Naive thymus-derived CD4-positive, alpha-beta T cell (primary cell): ENCODE measurements at regions not wholly inside any gene's neighbourhood (a gene's known extent, or its start where the extent isn't known, plus 50 kb on each side); places are given as distances from the start of the nearest gene placed in this dataset.

ENCODE experiments used
- ATAC-seq: fragments of 150-1000 bp; cut with Tn5 transposase; 2 replicates; pipeline ENCODE4 v1.10.0; 2021; ENCODE audit warnings: mild to moderate bottlenecking, moderate library complexity
- CTCF ChIA-PET: fragments of 350-600 bp; sonication (Branson Sonifier 250); formaldehyde crosslinking; loops from one replicate; lab custom pipeline; 2021; ENCODE audit warnings: antibody characterized with exemption; lab: Charles Lee
- POLR2A ChIA-PET: fragments of 350-600 bp; sonication (Branson Sonifier 250); formaldehyde crosslinking; loops from one replicate; lab custom pipeline; 2021; ENCODE audit warnings: antibody characterized with exemption, inconsistent platforms; lab: Charles Lee
- DNase-seq, 9 donors: peaks; one replicate each; pipeline versions ENCODE4 v3.0.0 to v3.0.0-alpha.2; 2020 to 2022; ENCODE audit warnings: mixed read lengths in 1 of 9
- H3K27ac ChIP-seq: one replicate; pipeline ENCODE4 v1.7.0; 2013; ENCODE audit warnings: mild to moderate bottlenecking, low read depth, low read length, moderate library complexity
- H3K27me3 ChIP-seq, 2 donors: one replicate each; pipeline ENCODE4 v1.7.0; 2013; ENCODE audit warnings: low read length in 2 of 2, mild to moderate bottlenecking in 2 of 2, moderate library complexity in 2 of 2; ENCODE audit not compliant: control insufficient read depth in 2 of 2, insufficient read depth in 2 of 2
- H3K36me3 ChIP-seq, 3 experiments: 1 replicate in 2 of 3; 2 replicates in 1 of 3; pipeline ENCODE4 v1.7.0; 2013; ENCODE audit warnings: low read length in 3 of 3, mild to moderate bottlenecking in 3 of 3, moderate library complexity in 1 of 3; ENCODE audit not compliant: insufficient read depth in 3 of 3, control insufficient read depth in 2 of 3
- H3K4me1 ChIP-seq, 2 donors: one replicate each; pipeline ENCODE4 v1.7.0; 2013; ENCODE audit warnings: low read length in 2 of 2, mild to moderate bottlenecking in 2 of 2, moderate library complexity in 1 of 2; ENCODE audit not compliant: control insufficient read depth in 2 of 2, insufficient read depth in 2 of 2
- H3K4me3 ChIP-seq: 2 replicates; pipeline ENCODE4 v1.7.0; 2013; ENCODE audit warnings: mild to moderate bottlenecking, low read length
- H3K9me3 ChIP-seq, 3 experiments: 1 replicate in 2 of 3; 2 replicates in 1 of 3; pipeline ENCODE4 v1.7.0; 2013; ENCODE audit warnings: low read length in 3 of 3; ENCODE audit not compliant: control insufficient read depth in 2 of 3
- H3K27ac Mint-ChIP-seq, 9 donors: one replicate each; pipeline ENCODE4 v1.8.0; 2020 to 2022; ENCODE audit warnings: mixed read lengths in 9 of 9, mild to moderate bottlenecking in 8 of 9, moderate library complexity in 5 of 9, inconsistent platforms in 2 of 9
- H3K27me3 Mint-ChIP-seq, 5 donors: one replicate each; pipeline ENCODE4 v1.8.0; 2021 to 2022; ENCODE audit warnings: mixed read lengths in 5 of 5, mild to moderate bottlenecking in 1 of 5
- H3K36me3 Mint-ChIP-seq, 5 donors: one replicate each; pipeline ENCODE4 v1.8.0; 2020 to 2022; ENCODE audit warnings: mixed read lengths in 5 of 5, mild to moderate bottlenecking in 3 of 5, inconsistent platforms in 1 of 5
- H3K4me1 Mint-ChIP-seq, 7 donors: one replicate each; pipeline ENCODE4 v1.8.0; 2020 to 2022; ENCODE audit warnings: mixed read lengths in 7 of 7, mild to moderate bottlenecking in 3 of 7, inconsistent platforms in 1 of 7
- H3K4me3 Mint-ChIP-seq, 10 donors: one replicate each; pipeline ENCODE4 v1.8.0; 2020 to 2022; ENCODE audit warnings: mild to moderate bottlenecking in 10 of 10, mixed read lengths in 10 of 10, moderate library complexity in 6 of 10, inconsistent platforms in 2 of 10
- H3K9me3 Mint-ChIP-seq, 11 donors: one replicate each; pipeline ENCODE4 v1.8.0; 2020 to 2022; ENCODE audit warnings: mixed read lengths in 11 of 11, mild to moderate bottlenecking in 4 of 11, inconsistent platforms in 1 of 11, moderate library complexity in 1 of 11
- intact Hi-C, 2 donors: fragments of 100-400 bp; cut with micrococcal nuclease; formaldehyde crosslinking; loops; one replicate each; pipeline ENCODE4 v1.15.1; 2023

- no peak overlapping the region for H3K27ac Mint-ChIP-seq
- H3K9me3 Mint-ChIP-seq, result peaks cover 17 to 73% (median 42%) of the 10 kb centered on the region in 11 donors
- POLR2A ChIA-PET, result no interaction called here
Observed at GRCh38 chr12:46049665-46050064, 59.3 kb upstream of the SCAF11 start.

DNA sequence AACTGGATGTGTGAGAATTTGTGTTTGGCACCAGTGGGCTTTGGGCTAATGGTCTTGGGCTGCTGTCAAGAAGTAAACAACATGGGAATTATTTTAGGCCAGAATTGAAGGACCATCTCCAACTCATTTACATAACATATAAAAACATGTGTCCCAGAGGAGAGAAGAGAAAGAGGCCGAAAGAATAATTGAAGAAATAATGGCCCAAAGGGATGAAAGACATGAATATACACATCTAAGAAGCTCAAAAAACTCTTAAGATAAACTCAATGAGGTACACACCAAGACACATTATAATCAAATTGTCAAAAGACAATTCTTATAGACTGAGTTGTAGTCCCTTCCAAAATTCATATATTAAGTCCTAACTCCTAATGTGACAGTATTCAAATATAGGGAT is 56.1 kb upstream of the SCAF11 start:
- Mint-ChIP-seq H3K9me3 (peaks cover 17 to 64% (median 33%) of the 10 kb centered on the region in 11 donors), H3K27ac (no peak overlapping the region), H3K27me3 (peaks cover 0 to 32% (median 17%) of the 10 kb centered on the region in 5 donors), H3K4me3 (no peak overlapping the region), H3K4me1 (no peaks in the 10 kb centered on the region), H3K36me3 (peaks cover 0 to 21% (median 12%) of the 10 kb centered on the region in 5 donors)
- H3K27ac ChIP-seq, result no peak overlapping the region
- no peak for DNase-seq
- CTCF ChIA-PET, result no interaction called here
- H3K27me3 ChIP-seq, result no peaks in the 10 kb centered on the region
- H3K36me3 ChIP-seq, result no peaks in the 10 kb centered on the region
- H3K9me3 ChIP-seq, result peaks cover 0 to 36% (median 0%) of the 10 kb centered on the region in 3 experiments
- POLR2A ChIA-PET, result no interaction called here
- no peaks in the 10 kb centered on the region for H3K4me1 ChIP-seq
- no peak for ATAC-seq
- intact Hi-C loops, result no loop called here
- no peak overlapping the region for H3K4me3 ChIP-seq

More at GRCh38 chr12:46049665-46050064, 59.3 kb upstream of the SCAF11 start:
- Histone ChIP-seq H3K27me3 (no peaks in the 10 kb centered on the region), H3K9me3 (peaks cover 0 to 39% (median 0%) of the 10 kb centered on the region in 3 experiments), H3K4me3 (no peak overlapping the region), H3K36me3 (no peaks in the 10 kb centered on the region), H3K27ac (no peak overlapping the region), H3K4me1 (no peaks in the 10 kb centered on the region)
- DNase-seq (no peak), ATAC-seq (no peak)
- Mint-ChIP-seq H3K4me3 (no peak overlapping the region), H3K36me3 (peaks cover 0 to 28% (median 12%) of the 10 kb centered on the region in 5 donors), H3K4me1 (no peaks in the 10 kb centered on the region), H3K27me3 (peaks cover 0 to 41% (median 17%) of the 10 kb centered on the region in 5 donors)
- intact Hi-C loops, result no loop called here
- CTCF ChIA-PET, result no interaction called here

DNA sequence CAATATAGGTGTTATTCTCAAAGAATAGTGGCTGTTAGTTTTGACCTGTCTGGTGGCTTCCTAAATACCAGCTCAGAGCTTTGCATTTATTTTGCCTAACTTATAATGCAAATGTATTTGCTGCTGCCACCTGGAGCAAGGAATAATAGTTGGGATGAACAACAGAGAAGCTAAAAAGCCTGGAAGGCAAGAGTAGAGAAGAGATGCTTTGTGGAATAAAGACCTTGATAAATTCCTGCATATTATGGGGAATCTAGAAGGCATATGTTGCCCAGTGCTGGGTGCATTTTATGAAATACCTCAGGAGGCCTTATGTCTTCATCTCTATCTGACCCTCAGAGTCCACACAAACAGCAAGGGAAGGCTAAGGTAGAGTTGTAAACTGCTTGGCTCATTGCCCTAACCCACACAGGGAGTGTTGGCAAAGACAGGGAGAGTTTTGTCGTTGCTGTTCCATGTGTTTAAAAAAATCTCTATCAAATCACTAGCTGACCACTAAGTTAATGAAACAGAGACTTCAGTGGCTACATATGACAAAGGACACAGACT is 53.7 kb upstream of the SCAF11 start:
- DNase-seq, result no peak
- H3K36me3 ChIP-seq, result no peaks in the 10 kb centered on the region
- no peak overlapping the region for H3K4me3 ChIP-seq
- H3K27me3 ChIP-seq, result no peaks in the 10 kb centered on the region
- ATAC-seq, result no peak
- H3K4me1 ChIP-seq, result no peaks in the 10 kb centered on the region
- H3K27ac ChIP-seq, result no peak overlapping the region
- H3K9me3 ChIP-seq, result peaks cover 0 to 15% (median 0%) of the 10 kb centered on the region in 3 experiments
- CTCF ChIA-PET, result no interaction called here
- Mint-ChIP-seq H3K27me3 (peaks cover 0 to 23% (median 15%) of the 10 kb centered on the region in 5 donors), H3K36me3 (peaks cover 0 to 14% (median 7%) of the 10 kb centered on the region in 5 donors), H3K27ac (no peak overlapping the region), H3K9me3 (peaks cover 12 to 59% (median 22%) of the 10 kb centered on the region in 11 donors), H3K4me3 (no peak overlapping the region), H3K4me1 (no peaks in the 10 kb centered on the region)
- intact Hi-C loops, result no loop called here
- POLR2A ChIA-PET, result no interaction called here
